Muscle of leg (tissue), 3 donors: ENCODE measurements at regions not wholly inside any gene's neighbourhood (a gene's known extent, or its start where the extent isn't known, plus 50 kb on each side); places are given as distances from the start of the nearest gene placed in this dataset.

Experiments
- DNase-seq: peaks from one replicate; pipeline ENCODE4 v3.0.0; 2013
- H3K27ac ChIP-seq: one replicate; pipeline ENCODE4 v1.5.1; 2013; ENCODE audit warnings: mild to moderate bottlenecking, low read length, control low read depth
- H3K27me3 ChIP-seq: one replicate; pipeline ENCODE4 v1.6.1; 2013; ENCODE audit warnings: low read length; ENCODE audit not compliant: control insufficient read depth, insufficient read depth
- H3K36me3 ChIP-seq: one replicate; pipeline ENCODE4 v1.6.1; 2013; ENCODE audit warnings: low read length; ENCODE audit not compliant: control insufficient read depth, insufficient read depth
- H3K4me1 ChIP-seq: one replicate; pipeline ENCODE4 v1.6.1; 2013; ENCODE audit warnings: low read length; ENCODE audit not compliant: control insufficient read depth, insufficient read depth
- H3K4me3 ChIP-seq: one replicate; pipeline ENCODE4 v1.5.1; 2013; ENCODE audit warnings: low read length, control low read depth
- H3K9me3 ChIP-seq: replicated peaks from 2 replicates; pipeline ENCODE4 v1.6.1; 2013; ENCODE audit warnings: low read depth, low read length; ENCODE audit not compliant: control insufficient read depth
- whole genome bisulfite sequencing: methylation state at CpG from one replicate; pipeline ENCODE4 v1.1.5; 2013; ENCODE audit warnings: missing lambda C conversion rate; ENCODE audit not compliant: insufficient coverage; 5-methylcytosine and 5-hydroxymethylcytosine counted together

DNA sequence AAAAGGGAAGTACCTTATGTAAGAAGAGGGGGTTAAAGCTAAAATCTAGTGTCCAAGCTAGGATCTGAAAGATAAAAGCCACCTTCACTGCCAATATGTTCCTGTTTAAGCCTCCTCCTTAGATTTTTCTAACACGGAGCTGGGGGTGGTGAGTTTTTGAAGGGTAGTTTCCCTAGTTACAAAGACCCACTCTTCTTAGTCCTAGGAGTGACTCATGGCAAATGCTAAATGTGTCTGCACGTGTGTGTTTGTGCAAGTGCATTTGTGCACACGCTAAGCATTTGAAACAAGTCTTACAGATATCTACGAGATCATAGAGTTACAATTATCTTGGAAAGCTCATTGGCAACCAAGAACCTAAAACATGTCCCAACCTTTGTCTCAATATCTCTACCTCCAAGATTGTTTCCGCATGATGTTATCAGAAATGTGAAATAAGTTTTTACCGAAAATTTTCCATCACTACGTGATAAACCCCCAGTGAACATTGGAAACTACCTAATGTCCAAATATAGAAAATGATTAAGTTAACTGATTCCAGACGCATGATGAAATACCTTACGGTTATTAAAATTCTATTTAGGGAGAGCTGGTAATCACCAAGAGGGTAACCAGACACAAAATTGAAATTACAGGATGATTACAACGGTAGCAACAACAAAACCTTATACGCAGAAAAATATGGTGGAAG, 78.0 kb upstream of the HRH2 start:
- H3K4me3 ChIP-seq, result no peak overlapping the region
- DNase-seq, result no peak
- WGBS, result no CpG with 5 or more reads among the region's 11 CpGs

DNA sequence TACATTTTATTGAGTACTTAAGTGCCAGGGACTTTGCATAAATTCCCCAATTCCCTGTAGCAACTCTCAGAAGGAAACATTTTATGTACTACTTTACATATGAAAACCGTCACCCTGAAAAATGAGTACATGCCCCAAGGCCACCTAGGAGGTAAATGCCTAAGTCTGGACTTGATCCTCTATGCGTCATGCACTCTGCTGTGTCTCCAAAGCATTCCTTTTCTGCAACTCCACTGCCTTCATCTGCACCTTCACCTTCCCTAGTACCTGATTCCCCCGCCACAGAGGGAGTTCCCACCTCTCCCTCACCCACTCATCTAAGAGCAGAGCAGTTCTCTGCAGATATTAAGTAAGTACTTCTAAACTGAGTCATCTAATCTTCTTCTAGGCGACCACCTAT, 75.2 kb upstream of the HRH2 start:
- H3K27me3 ChIP-seq, result no peaks in the 10 kb centered on the region
- peaks cover 3% of the 10 kb centered on the region for H3K9me3 ChIP-seq
- H3K27ac ChIP-seq, result no peak overlapping the region
- no peaks in the 10 kb centered on the region for H3K4me1 ChIP-seq
- H3K4me3 ChIP-seq, result no peak overlapping the region
- DNase-seq, result no peak
- H3K36me3 ChIP-seq, result no peaks in the 10 kb centered on the region
- WGBS, result 72% methylated on average over 2 of the region's 4 CpGs

More for the DNA sequence above, 78.0 kb upstream of the HRH2 start:
- Histone ChIP-seq H3K9me3 (peaks cover 3% of the 10 kb centered on the region), H3K27me3 (no peaks in the 10 kb centered on the region), H3K27ac (no peak overlapping the region), H3K36me3 (no peaks in the 10 kb centered on the region), H3K4me1 (no peaks in the 10 kb centered on the region)

DNA sequence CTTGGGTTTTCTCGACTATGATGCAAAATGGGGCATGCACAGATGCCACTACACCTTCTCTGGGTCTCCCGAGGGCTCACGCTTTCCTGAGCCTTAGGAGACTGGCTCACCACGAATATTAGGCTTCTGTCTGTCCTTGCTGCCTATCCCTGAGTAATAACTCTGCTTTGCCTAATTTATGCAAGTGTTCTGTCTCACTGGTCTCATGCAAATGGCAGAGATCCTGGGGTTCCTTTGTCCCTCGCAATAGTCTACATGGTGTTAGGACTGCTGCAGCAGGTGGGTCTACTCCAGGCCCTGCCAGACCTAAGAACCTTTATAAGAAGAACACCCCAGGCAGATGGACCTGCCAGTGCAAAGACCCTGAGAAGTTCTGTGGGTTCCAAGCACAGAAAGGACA, 72.3 kb upstream of the HRH2 start:
- Histone ChIP-seq H3K4me3 (no peak overlapping the region), H3K27ac (no peak overlapping the region), H3K27me3 (peaks cover 2% of the 10 kb centered on the region), H3K4me1 (no peaks in the 10 kb centered on the region), H3K9me3 (peaks cover 3% of the 10 kb centered on the region), H3K36me3 (no peaks in the 10 kb centered on the region)
- WGBS, result 69% methylated on average over 4 of the region's 5 CpGs
- no peak for DNase-seq

DNA sequence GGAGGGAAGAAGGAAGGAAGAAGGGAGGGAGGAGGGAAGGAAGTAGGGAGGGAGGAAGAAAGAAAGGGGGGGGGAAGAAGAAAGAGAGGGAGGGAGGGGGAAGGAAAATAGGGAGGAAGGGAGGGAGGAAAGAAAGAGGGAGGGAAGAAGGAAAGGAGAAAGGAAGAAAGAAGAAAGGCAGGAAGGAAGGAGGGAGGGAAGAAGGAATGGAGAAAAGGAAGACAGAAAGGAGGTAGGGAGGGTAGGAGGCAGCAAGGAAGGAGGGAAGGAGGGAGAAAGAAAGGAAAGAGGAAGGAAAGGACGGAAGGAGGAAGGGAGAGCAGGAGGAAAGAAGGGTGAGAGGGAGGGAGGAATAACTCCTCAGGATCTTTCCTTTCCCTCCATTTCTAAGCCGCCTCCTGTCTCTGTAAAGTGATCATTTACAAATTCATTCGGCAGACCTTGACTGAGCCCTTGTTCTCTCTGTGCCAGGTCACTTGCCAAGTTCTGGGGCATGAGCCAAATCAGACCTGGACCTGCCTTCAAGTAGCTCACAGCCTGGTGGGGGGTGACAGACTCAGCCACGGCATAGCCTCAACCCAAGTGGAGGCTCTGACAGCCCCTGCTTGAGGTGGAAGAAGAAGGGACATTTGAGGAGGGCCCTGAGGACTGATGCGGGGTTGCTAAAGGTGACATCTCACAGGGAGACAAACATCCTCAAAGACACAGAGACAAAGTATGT, 69.0 kb upstream of the HRH2 start:
- no peak overlapping the region for H3K27ac ChIP-seq
- DNase-seq, result no peak
- peaks cover 2% of the 10 kb centered on the region for H3K27me3 ChIP-seq
- 49% methylated on average over 3 of the region's 5 CpGs for WGBS
- no peaks in the 10 kb centered on the region for H3K36me3 ChIP-seq
- H3K4me1 ChIP-seq, result no peaks in the 10 kb centered on the region
- H3K4me3 ChIP-seq, result no peak overlapping the region
- no peaks in the 10 kb centered on the region for H3K9me3 ChIP-seq

DNA sequence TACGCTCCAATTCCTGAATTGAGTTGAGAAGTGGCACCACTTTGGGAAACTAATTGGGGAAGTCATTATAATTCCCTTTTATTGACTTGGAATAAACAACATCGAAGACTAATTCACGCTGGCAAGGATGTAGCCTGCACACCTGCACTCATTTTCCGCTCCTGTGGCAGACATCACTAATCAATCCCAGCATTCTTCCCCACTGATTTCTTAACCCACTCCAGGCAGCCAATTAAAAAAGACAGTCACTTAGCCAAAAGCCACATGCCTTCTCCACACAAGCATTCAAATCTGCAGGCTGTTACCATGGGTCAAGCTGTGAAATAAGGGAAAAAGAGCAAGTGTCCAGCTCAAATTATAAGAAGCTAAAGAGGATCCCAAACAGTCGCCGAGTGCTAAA, 68.2 kb upstream of the HRH2 start:
- Histone ChIP-seq H3K9me3 (no peaks in the 10 kb centered on the region), H3K27ac (no peak overlapping the region), H3K4me1 (no peaks in the 10 kb centered on the region), H3K4me3 (no peak overlapping the region), H3K27me3 (peaks cover 2% of the 10 kb centered on the region), H3K36me3 (no peaks in the 10 kb centered on the region)
- WGBS, result 84% methylated on average over 3 of the region's 6 CpGs
- DNase-seq, result no peak

DNA sequence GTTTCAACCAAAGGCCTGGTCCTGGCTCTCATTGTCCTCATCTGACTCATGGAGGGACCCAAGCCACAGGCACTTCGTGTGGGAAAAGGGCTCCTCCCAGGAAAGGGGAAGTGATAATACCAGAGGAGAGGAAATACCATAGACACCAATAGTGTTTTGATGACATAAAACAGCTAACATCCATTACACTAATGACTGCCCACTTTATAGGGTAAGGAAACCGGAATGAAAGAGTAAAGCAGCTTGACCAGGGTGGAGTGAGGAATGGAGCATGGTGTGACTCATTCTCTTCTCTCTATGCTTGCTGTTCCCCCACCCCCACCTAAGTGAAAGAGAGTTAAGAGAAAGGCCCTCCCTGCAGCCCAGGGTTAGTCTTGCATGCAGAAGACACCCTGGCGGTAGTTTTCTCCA, 67.4 kb upstream of the HRH2 start:
- no peak overlapping the region for H3K4me3 ChIP-seq
- no peaks in the 10 kb centered on the region for H3K36me3 ChIP-seq
- 78% methylated on average over 1 of the region's 3 CpGs for whole genome bisulfite sequencing
- peak; percentile 15 for DNase-seq
- no peak overlapping the region for H3K27ac ChIP-seq
- H3K9me3 ChIP-seq, result no peaks in the 10 kb centered on the region
- peaks cover 2% of the 10 kb centered on the region for H3K27me3 ChIP-seq
- H3K4me1 ChIP-seq, result no peaks in the 10 kb centered on the region

DNA sequence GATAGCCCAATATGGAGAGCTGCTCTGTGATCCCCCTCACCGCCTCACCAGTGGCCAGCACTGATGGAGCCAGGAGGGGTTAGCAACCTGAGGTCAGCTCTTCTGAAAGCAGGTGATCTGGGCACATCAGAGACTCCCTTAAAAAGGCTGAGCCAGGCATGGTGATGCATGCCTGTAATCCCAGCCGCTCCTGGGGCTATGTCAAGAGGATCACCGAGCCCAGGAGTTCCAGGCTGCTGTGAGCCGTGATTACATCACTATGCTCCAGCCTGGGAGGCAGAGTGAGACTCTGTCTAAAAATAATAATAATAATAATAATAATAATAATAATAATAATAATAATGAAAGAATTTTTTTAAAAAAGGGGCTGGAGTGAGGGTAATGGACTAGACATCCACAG, 66.6 kb upstream of the HRH2 start:
- Histone ChIP-seq H3K27me3 (peaks cover 4% of the 10 kb centered on the region), H3K36me3 (no peaks in the 10 kb centered on the region), H3K4me1 (no peaks in the 10 kb centered on the region), H3K27ac (no peak overlapping the region), H3K9me3 (no peaks in the 10 kb centered on the region), H3K4me3 (no peak overlapping the region)
- DNase-seq, result no peak
- WGBS, result 81% methylated on average over 3 of the region's 4 CpGs

DNA sequence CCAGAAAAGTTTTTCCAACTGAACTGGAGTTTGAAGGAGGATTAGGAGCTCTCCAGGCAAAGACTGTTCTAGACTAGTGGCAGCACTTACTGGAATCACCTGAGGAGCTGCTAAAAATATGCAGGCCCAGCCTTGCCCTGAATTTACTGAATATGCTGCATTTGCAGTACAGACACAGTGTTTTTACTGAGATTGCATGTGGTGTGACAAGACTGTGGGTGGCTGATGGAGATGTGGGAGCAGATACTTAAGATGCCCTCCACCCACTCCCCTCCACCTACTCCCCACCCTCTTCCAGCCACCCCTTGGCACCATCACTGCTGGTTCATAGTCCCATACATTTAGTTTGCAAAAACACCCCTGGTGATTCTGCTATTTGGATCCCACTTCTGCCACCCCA, 64.1 kb upstream of the HRH2 start:
- H3K4me3 ChIP-seq, result no peak overlapping the region
- no peaks in the 10 kb centered on the region for H3K4me1 ChIP-seq
- peaks cover 3% of the 10 kb centered on the region for H3K27me3 ChIP-seq
- H3K27ac ChIP-seq, result no peak overlapping the region
- no peaks in the 10 kb centered on the region for H3K36me3 ChIP-seq
- H3K9me3 ChIP-seq, result no peaks in the 10 kb centered on the region
- DNase-seq, result no peak

DNA sequence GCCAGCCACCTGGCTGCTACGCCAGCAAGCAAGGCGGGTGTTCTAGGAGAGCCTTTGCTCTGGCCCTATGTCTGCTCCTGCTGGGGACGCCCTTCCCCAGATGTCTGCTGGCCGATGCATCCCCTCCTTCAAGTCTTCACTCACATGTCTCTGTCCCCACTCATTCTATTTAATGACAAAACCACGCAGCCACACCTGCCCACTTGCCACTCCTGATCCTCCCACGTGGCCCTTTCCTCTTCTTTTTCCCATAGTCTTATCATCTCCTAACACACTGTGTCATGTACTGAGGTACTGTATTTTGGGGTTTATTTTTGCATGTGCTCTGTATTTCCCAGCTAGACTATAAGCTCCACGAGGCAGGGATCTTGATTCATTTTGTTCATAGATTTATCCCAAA, 62.0 kb upstream of the HRH2 start:
- Histone ChIP-seq H3K27ac (no peak overlapping the region), H3K36me3 (no peaks in the 10 kb centered on the region), H3K4me1 (no peaks in the 10 kb centered on the region), H3K9me3 (no peaks in the 10 kb centered on the region), H3K4me3 (no peak overlapping the region), H3K27me3 (peaks cover 3% of the 10 kb centered on the region)
- no peak for DNase-seq
- 90% methylated on average over 5 of the region's 7 CpGs for WGBS

DNA sequence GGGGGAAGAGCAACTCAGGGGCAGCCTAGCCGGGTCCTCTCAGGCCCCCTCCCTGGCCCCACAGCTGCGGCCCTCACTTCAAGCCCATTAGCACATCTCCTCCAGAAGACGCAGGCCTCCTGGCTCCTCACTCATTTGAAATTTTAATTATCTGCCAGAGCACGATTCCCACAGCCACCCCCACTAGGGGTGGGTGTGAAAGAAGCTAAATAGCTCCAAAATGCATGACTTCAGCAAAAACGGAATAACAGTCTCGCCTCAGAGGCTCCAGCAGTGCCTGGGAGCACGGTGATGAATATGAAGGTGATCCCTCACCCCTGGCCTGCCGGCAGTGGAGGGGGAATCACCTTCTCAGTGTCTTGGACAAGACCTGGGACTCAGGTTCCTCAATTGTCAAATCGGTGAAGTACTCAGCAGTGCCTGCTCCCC, 61.1 kb upstream of the HRH2 start:
- no peaks in the 10 kb centered on the region for H3K9me3 ChIP-seq
- H3K27ac ChIP-seq, result no peak overlapping the region
- 34% methylated on average over 5 of the region's 9 CpGs for WGBS
- H3K27me3 ChIP-seq, result peaks cover 3% of the 10 kb centered on the region
- DNase-seq, result no peak
- no peaks in the 10 kb centered on the region for H3K4me1 ChIP-seq
- no peak overlapping the region for H3K4me3 ChIP-seq
- no peaks in the 10 kb centered on the region for H3K36me3 ChIP-seq
